Adrenal gland (tissue), 5 donors: ENCODE measurements at regions not wholly inside any gene's neighbourhood (a gene's known extent, or its start where the extent isn't known, plus 50 kb on each side); places are given as distances from the start of the nearest gene placed in this dataset.

Source experiments
- CTCF ChIP-seq, 6 experiments: fragments of 450-650 bp in 4 of 6; fragments of 200-600 bp in 2 of 6; sonication (generic) in 1 of 6; IDR thresholded peaks; 1 replicate in 5 of 6; 2 replicates in 1 of 6; pipeline versions ENCODE4 v1.5.1 to v1.8.0; 2016 to 2021; ENCODE audit warnings: antibody characterized with exemption in 6 of 6, mild to moderate bottlenecking in 2 of 6, moderate library complexity in 1 of 6
- POLR2A ChIP-seq, 2 donors: fragments of 450-650 bp; IDR thresholded peaks; one replicate each; pipeline ENCODE4 v1.6.1; 2017; ENCODE audit warnings: antibody characterized with exemption in 2 of 2, mild to moderate bottlenecking in 2 of 2, moderate library complexity in 1 of 2
- donor health status: DM: no; HTN: no; CAD: no.

GRCh38 chr1:184867866-184868689 is 106.2 kb downstream of the NIBAN1 start:
- no peak for TF ChIP-seq CTCF (IDR thresholded peaks at IDR 0.05)
- TF ChIP-seq POLR2A (IDR thresholded peaks at IDR 0.05) = no peak
